GM18909 (cell line): ENCODE measurements at regions not wholly inside any gene's neighbourhood (a gene's known extent, or its start where the extent isn't known, plus 50 kb on each side); places are given as distances from the start of the nearest gene placed in this dataset.

ENCODE experiments used
- ATAC-seq: cut with Tn5 transposase; IDR thresholded peaks from one replicate; pipeline ENCODE4 v1.9.1; 2021; ENCODE audit warnings: mild to moderate bottlenecking; ENCODE audit not compliant: unreplicated experiment, poor library complexity

DNA sequence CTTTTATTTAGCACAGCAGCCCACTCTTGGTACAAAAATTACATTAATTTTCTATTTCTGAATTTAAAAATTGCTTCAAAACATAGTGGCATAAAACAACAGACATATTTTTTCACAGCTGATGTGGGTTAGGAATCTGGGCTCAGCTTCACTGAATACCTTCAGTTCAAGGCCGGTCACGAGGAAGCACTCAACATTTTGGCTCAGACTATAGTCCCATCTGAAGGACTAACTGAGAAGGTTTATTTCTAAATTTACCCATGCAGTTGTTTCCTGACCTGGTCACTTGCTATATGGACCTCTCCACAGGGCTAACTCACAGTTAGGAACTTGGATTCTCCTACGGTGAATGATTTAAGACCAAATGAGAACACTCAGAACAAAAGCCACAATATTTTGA is 1230.2 kb upstream of the ADGRL3 start:
- ATAC-seq, result no peak

GRCh38 chr4:59971952-59972351 is 1228.2 kb upstream of the ADGRL3 start:
- ATAC-seq, result no peak

- no peak for ATAC-seq
Observed at GRCh38 chr4:59973492-59973891, 1226.6 kb upstream of the ADGRL3 start.

DNA sequence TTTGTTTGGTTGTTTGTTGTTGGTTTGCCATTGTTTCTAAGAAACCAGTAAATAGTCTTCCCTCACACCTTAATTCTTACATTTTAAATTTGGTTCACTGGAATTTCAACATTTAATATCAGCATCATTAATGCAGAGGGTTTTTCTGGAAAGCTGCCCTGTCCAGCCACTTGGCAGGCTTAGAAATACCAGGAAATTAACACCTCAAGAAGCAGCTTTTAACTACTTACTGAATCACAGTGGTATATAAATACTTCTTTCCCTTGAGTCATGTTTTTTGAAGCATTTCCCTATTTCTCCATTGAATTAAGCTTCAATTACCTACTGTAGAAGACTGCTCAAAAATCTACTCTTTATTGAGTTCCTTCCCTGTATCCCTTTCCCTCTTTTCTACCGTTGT is 1221.1 kb upstream of the ADGRL3 start:
- ATAC-seq, result no peak

DNA sequence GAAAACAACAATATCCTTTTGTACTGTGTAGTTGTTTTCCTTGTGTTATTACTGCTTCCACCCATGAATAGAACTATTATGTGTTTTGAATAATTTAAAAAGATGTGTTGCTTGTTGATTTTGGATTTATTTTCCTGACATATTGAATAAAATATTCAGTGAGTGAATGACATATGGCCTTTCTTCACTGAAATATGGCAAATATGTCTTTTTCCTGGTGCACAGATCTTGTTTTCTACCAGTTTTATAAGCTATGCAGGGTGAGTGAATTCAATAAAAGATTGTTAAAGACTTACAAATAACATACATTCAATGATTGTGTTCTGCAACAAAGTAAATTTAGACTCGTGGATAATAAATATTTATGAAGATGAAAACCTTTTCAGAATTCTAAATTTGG is 1216.3 kb upstream of the ADGRL3 start:
- ATAC-seq, result no peak

- no peak for ATAC-seq
Observed at GRCh38 chr4:59987289-59987688, 1212.8 kb upstream of the ADGRL3 start.

GRCh38 chr4:59994118-59994517 is 1206.0 kb upstream of the ADGRL3 start:
- no peak for ATAC-seq

- no peak for ATAC-seq
Observed at GRCh38 chr4:60002603-60003337, 1197.4 kb upstream of the ADGRL3 start.

- ATAC-seq, result no peak
Observed at GRCh38 chr4:60013464-60014184, 1186.5 kb upstream of the ADGRL3 start.

DNA sequence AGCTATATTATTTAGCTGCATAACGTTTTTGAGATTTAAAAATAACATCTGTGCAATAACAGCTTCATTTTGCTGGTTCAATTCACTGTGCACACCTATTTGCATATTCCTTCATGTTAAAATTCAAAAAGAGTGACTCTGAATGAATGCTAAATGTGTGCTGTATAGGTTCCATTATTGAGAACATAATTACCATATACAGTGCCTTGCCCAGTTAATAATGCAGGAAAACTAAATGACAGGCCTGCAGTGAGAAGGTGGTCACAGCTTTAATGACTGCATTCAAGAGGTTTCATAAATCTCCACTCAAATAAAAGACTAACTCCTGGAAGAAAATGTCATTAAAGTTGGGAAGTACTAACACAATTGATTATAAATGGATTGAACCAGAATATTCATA is 1183.2 kb upstream of the ADGRL3 start:
- no peak for ATAC-seq

- ATAC-seq, result no peak
Observed at GRCh38 chr4:60019180-60019579, 1180.9 kb upstream of the ADGRL3 start.

DNA sequence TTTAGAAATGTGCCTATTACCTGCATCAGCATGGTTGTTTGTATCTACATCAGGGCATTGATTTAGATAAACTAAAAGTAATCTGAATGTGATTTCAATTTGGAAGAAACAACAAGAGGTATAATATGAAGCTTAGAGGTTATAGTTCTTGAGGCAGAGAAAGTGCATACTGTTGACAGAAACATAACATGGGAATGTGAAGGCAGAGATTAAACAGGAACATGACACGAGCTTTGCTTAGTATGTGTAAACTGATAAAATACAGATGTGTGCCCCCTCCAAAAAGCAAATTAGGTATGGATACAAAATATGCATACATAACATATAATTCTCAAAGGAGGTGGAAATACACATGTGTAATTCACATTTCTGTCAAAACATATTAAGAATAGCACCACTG is 1180.2 kb upstream of the ADGRL3 start:
- ATAC-seq, result no peak

- no peak for ATAC-seq
Observed at GRCh38 chr4:60020389-60020788, 1179.7 kb upstream of the ADGRL3 start.

GRCh38 chr4:60033826-60034225 is 1166.3 kb upstream of the ADGRL3 start:
- ATAC-seq, result no peak

DNA sequence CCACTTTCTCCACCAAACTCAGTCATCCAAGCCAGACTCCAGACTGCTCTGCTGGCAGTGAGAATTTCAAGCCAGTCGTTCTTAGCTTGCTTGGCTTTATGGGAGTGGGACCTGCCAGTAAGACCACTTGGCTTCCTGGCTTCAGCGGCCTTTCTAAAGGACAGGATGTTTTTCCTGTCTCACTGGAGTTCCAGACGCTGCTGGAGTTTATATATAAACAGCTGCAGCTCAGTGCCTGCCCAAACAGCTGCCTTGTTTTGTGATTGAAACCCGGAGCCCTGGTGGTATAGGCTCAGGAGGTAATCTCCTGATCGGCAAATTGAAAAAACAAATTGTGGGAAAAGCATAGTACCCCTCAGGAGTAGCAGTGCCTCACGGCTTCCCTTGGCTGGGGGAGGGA is 1165.8 kb upstream of the ADGRL3 start:
- ATAC-seq, result no peak

- ATAC-seq, result no peak
Observed at GRCh38 chr4:60039908-60040307, 1160.2 kb upstream of the ADGRL3 start.

DNA sequence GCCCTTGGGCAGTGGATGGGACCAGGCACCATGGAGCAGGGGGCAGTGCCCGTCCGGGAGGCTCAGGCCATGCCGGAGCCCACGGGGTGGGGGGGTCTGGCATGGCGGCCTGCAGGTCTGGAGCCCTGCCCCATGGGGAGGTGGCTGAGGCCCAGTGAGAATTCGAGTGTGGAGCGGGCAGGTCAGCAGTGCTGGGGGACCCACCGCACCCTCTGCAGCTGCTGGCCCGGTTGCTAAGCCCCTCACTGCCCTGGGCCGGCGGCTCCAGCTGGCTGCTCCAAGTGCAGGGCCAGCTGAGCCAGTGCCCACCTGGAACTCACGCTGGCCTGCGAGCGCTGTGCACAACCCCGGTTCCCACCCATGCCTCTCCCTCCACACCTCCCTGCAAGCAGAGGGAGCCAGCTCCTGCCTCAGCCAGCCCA is 1157.9 kb upstream of the ADGRL3 start:
- no peak for ATAC-seq

GRCh38 chr4:60042941-60043340 is 1157.2 kb upstream of the ADGRL3 start:
- ATAC-seq, result no peak

GRCh38 chr4:60078984-60079383 is 1121.1 kb upstream of the ADGRL3 start:
- ATAC-seq, result no peak

DNA sequence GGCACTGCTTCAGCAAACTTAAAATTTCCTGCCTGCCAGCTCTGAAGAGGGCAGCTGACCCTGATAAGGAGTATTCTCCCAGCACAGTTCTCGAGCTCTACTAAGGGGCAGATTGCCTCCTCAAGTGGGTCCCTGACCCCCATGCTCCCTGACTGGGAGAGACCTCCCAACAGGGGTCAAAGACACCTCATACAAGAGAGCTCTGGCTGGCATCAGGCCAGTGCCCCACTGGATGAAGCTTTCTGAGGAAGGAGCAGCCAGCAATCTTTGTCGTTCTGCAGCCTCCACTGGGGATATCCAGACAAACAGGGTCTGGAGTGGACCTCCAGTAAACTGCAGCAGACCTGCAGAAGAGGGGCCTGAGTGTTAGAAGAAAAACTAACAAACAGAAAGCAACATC is 1118.3 kb upstream of the ADGRL3 start:
- no peak for ATAC-seq

GRCh38 chr4:60088807-60089486 is 1111.2 kb upstream of the ADGRL3 start:
- no peak for ATAC-seq
